ENCODE measurements at regions not wholly inside any gene's neighbourhood (a gene's known extent, or its start where the extent isn't known, plus 50 kb on each side); places are given as distances from the start of the nearest gene placed in this dataset.
A peak's percentile ranks its signal among the peaks of the same experiment; 100 is the strongest.
"Not testable (repeated sequence)": the region's sequence is repeated elsewhere in the genome, so short reads cannot be mapped to it uniquely, and the experiment has no call there.

GRCh38 chr14:53714495-53715192 is 242.0 kb downstream of the BMP4 start:
- H3K4me3 ChIP-seq: no peak overlapping the region
- no peaks in the 10 kb centered on the region for H3K36me3 ChIP-seq
- TF ChIP-seq CTCF (IDR thresholded peaks at IDR 0.05): no peak
- intact Hi-C loops (cut with DNase I): no loop called here
- peaks cover 0 to 2% of the 10 kb centered on the region in 2 donors for H3K9me3 ChIP-seq
- no peaks in the 10 kb centered on the region for H3K4me1 ChIP-seq
- DNase-seq: peak in 2 of 4 donors; percentile 57 to 71
- ATAC-seq: peak; percentile 31
- no peaks in the 10 kb centered on the region for H3K27me3 ChIP-seq
- H3K27ac ChIP-seq: peak overlapping the region in 1 of 2 donors; percentile 49

GRCh38 chr14:53712901-53713300 is 243.7 kb downstream of the BMP4 start:
- H3K36me3 ChIP-seq; H3K9me3 ChIP-seq; intact Hi-C loops (cut with DNase I): not testable (repeated sequence)

GRCh38 chr14:53711205-53711604 is 245.4 kb downstream of the BMP4 start:
- Histone ChIP-seq H3K4me1 (no peaks in the 10 kb centered on the region), H3K4me3 (no peak overlapping the region), H3K27me3 (no peaks in the 10 kb centered on the region), H3K9me3 (peaks cover 0 to 2% of the 10 kb centered on the region in 2 donors), H3K36me3 (no peaks in the 10 kb centered on the region), H3K27ac (no peak overlapping the region)
- DNase-seq: no peak
- intact Hi-C loops (cut with DNase I): no loop called here
- no peak for ATAC-seq
- no peak for TF ChIP-seq CTCF (IDR thresholded peaks at IDR 0.05)

More at GRCh38 chr14:53712901-53713300, 243.7 kb downstream of the BMP4 start:
- not testable (repeated sequence) for H3K27ac ChIP-seq, DNase-seq, ATAC-seq, H3K27me3 ChIP-seq, H3K4me3 ChIP-seq, H3K4me1 ChIP-seq

GRCh38 chr14:53710615-53711014 is 246.0 kb downstream of the BMP4 start:
- no peak overlapping the region for H3K4me3 ChIP-seq
- no peaks in the 10 kb centered on the region for H3K4me1 ChIP-seq
- H3K36me3 ChIP-seq: no peaks in the 10 kb centered on the region
- no peaks in the 10 kb centered on the region for H3K27me3 ChIP-seq
- TF ChIP-seq CTCF (IDR thresholded peaks at IDR 0.05): no peak
- intact Hi-C loops (cut with DNase I): no loop called here
- H3K9me3 ChIP-seq: peaks cover 0 to 2% of the 10 kb centered on the region in 2 donors
- no peak for ATAC-seq
- no peak for DNase-seq
- H3K27ac ChIP-seq: no peak overlapping the region

GRCh38 chr14:53709381-53709780 is 247.2 kb downstream of the BMP4 start:
- H3K36me3 ChIP-seq: no peaks in the 10 kb centered on the region
- no peak overlapping the region for H3K27ac ChIP-seq
- peaks cover 0 to 2% of the 10 kb centered on the region in 2 donors for H3K9me3 ChIP-seq
- no peak overlapping the region for H3K4me3 ChIP-seq
- TF ChIP-seq CTCF (IDR thresholded peaks at IDR 0.05): no peak
- intact Hi-C loops (cut with DNase I): no loop called here
- no peaks in the 10 kb centered on the region for H3K4me1 ChIP-seq
- DNase-seq: no peak
- ATAC-seq: no peak
- no peaks in the 10 kb centered on the region for H3K27me3 ChIP-seq

GRCh38 chr14:53703457-53703856 is 253.2 kb downstream of the BMP4 start:
- ATAC-seq (no peak), DNase-seq (no peak)
- Histone ChIP-seq H3K4me3 (no peak overlapping the region), H3K4me1 (no peaks in the 10 kb centered on the region), H3K9me3 (no peaks in the 10 kb centered on the region), H3K36me3 (no peaks in the 10 kb centered on the region), H3K27me3 (no peaks in the 10 kb centered on the region), H3K27ac (no peak overlapping the region)
- no peak for TF ChIP-seq CTCF (IDR thresholded peaks at IDR 0.05)
- intact Hi-C loops (cut with DNase I): no loop called here

Data from left lung (tissue), 4 donors.